Testis (tissue), 2 donors: ENCODE measurements at regions not wholly inside any gene's neighbourhood (a gene's known extent, or its start where the extent isn't known, plus 50 kb on each side); places are given as distances from the start of the nearest gene placed in this dataset.

ENCODE experiments used
- POLR2A ChIP-seq: fragments of 450-650 bp; IDR thresholded peaks from one replicate; pipeline ENCODE4 v1.6.1; 2017; ENCODE audit warnings: antibody characterized with exemption, mild to moderate bottlenecking, moderate library complexity
- TF ChIP-seq, protein P1 (sequence below), 3 experiments: fragments of 450-650 bp in 2 of 3; fragments of 200-600 bp in 1 of 3; sonication (generic) in 1 of 3; IDR thresholded peaks; one replicate each; pipeline ENCODE4 v1.5.1; 2016 to 2019; ENCODE audit warnings: antibody characterized with exemption in 3 of 3, mild to moderate bottlenecking in 2 of 3, moderate library complexity in 1 of 3

DNA sequence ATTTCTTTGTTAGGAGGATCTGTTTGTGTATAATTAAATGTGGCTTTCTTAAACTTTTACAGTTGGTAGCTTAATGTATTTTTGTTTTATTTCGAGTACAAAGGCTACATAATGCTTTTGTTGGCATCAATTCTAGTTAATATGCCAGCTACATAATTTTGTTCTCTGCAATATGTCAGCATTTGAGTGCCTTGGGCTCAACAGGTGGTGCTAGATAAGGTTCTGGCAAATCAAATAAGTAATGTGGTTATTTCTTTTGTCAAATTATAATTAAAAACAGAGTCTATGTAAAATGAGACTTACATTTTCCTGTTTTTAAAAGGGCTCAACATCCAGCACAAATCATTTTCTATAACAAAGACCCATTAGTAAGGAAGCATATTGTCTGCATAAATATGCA, 410.6 kb upstream of the NR5A2 start:
- TF ChIP-seq POLR2A: no peak
- TF ChIP-seq, protein P1, sequence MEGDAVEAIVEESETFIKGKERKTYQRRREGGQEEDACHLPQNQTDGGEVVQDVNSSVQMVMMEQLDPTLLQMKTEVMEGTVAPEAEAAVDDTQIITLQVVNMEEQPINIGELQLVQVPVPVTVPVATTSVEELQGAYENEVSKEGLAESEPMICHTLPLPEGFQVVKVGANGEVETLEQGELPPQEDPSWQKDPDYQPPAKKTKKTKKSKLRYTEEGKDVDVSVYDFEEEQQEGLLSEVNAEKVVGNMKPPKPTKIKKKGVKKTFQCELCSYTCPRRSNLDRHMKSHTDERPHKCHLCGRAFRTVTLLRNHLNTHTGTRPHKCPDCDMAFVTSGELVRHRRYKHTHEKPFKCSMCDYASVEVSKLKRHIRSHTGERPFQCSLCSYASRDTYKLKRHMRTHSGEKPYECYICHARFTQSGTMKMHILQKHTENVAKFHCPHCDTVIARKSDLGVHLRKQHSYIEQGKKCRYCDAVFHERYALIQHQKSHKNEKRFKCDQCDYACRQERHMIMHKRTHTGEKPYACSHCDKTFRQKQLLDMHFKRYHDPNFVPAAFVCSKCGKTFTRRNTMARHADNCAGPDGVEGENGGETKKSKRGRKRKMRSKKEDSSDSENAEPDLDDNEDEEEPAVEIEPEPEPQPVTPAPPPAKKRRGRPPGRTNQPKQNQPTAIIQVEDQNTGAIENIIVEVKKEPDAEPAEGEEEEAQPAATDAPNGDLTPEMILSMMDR (IDR thresholded peaks at IDR 0.05): no peak
